ENCODE measurements at regions not wholly inside any gene's neighbourhood (a gene's known extent, or its start where the extent isn't known, plus 50 kb on each side); places are given as distances from the start of the nearest gene placed in this dataset.

DNA sequence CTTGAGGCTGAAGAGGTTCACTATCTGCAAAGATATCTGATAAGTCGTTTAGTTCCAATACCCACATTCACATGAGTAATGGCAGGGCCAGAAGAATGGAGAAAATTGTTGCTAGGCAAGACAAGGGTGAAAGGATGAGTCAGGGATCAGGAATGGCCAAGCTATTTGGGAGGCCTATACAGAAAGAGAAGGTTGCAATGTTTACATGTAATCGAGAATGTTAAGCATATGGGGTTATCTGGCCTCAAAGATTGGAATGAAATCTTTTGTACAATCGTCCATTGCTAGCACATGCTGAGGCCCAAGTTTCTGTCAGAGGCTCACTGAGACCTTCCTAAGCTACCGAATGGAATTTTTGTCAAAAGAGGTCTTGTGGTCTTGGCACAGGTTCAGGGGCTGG, 299.9 kb upstream of the PLD5 start:
- in situ Hi-C loops (cut with HindIII; ENCODE audit: low pct_unique_long_range_greater_than_20kb, low sequenced_read_pairs), result no loop called here
- Histone ChIP-seq H3K27me3 (ENCODE audit: control insufficient read depth, insufficient read depth, low read length) (no peaks in the 10 kb centered on the region), H3K9me3 (ENCODE audit: control insufficient read depth, insufficient read depth, low read depth, low read length) (no peaks in the 10 kb centered on the region), H3K4me1 (ENCODE audit: control insufficient read depth, insufficient read depth, low read length) (no peaks in the 10 kb centered on the region), H3K27ac (ENCODE audit: low read length) (no peak overlapping the region), H3K4me3 (ENCODE audit: low read depth in 2 of 2, low read length in 2 of 2) (no peak overlapping the region), H3K36me3 (ENCODE audit: control insufficient read depth, insufficient read depth, low read length) (no peaks in the 10 kb centered on the region)
- TF ChIP-seq POLR2AphosphoS5 (IDR thresholded peaks at IDR 0.05; ENCODE audit: low read depth, low read length) (no peak), TCF7L2 (IDR thresholded peaks at IDR 0.05; ENCODE audit: low read depth, low read length) (no peak), SIN3A (IDR thresholded peaks at IDR 0.05; ENCODE audit: borderline replicate concordance, insufficient read depth, low read depth, low read length) (no peak)
- TF ChIP-seq, protein P1, sequence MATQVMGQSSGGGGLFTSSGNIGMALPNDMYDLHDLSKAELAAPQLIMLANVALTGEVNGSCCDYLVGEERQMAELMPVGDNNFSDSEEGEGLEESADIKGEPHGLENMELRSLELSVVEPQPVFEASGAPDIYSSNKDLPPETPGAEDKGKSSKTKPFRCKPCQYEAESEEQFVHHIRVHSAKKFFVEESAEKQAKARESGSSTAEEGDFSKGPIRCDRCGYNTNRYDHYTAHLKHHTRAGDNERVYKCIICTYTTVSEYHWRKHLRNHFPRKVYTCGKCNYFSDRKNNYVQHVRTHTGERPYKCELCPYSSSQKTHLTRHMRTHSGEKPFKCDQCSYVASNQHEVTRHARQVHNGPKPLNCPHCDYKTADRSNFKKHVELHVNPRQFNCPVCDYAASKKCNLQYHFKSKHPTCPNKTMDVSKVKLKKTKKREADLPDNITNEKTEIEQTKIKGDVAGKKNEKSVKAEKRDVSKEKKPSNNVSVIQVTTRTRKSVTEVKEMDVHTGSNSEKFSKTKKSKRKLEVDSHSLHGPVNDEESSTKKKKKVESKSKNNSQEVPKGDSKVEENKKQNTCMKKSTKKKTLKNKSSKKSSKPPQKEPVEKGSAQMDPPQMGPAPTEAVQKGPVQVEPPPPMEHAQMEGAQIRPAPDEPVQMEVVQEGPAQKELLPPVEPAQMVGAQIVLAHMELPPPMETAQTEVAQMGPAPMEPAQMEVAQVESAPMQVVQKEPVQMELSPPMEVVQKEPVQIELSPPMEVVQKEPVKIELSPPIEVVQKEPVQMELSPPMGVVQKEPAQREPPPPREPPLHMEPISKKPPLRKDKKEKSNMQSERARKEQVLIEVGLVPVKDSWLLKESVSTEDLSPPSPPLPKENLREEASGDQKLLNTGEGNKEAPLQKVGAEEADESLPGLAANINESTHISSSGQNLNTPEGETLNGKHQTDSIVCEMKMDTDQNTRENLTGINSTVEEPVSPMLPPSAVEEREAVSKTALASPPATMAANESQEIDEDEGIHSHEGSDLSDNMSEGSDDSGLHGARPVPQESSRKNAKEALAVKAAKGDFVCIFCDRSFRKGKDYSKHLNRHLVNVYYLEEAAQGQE (IDR thresholded peaks at IDR 0.05; ENCODE audit: insufficient read depth in 1 of 2, low read depth in 2 of 2, low read length in 1 of 2), result no peak
- TF ChIP-seq, protein P2, sequence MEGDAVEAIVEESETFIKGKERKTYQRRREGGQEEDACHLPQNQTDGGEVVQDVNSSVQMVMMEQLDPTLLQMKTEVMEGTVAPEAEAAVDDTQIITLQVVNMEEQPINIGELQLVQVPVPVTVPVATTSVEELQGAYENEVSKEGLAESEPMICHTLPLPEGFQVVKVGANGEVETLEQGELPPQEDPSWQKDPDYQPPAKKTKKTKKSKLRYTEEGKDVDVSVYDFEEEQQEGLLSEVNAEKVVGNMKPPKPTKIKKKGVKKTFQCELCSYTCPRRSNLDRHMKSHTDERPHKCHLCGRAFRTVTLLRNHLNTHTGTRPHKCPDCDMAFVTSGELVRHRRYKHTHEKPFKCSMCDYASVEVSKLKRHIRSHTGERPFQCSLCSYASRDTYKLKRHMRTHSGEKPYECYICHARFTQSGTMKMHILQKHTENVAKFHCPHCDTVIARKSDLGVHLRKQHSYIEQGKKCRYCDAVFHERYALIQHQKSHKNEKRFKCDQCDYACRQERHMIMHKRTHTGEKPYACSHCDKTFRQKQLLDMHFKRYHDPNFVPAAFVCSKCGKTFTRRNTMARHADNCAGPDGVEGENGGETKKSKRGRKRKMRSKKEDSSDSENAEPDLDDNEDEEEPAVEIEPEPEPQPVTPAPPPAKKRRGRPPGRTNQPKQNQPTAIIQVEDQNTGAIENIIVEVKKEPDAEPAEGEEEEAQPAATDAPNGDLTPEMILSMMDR (IDR thresholded peaks at IDR 0.05), result no peak
- ATAC-seq (no peak), DNase-seq (ENCODE audit: low read depth, low spot score) (no peak)
- intact Hi-C loops (cut with micrococcal nuclease; ENCODE audit: unreplicated experiment), result no loop called here
- ChIA-PET CTCF (no interaction called here), POLR2A (no interaction called here)
- BruUV-seq (replicated peaks), result no TSS peak

DNA sequence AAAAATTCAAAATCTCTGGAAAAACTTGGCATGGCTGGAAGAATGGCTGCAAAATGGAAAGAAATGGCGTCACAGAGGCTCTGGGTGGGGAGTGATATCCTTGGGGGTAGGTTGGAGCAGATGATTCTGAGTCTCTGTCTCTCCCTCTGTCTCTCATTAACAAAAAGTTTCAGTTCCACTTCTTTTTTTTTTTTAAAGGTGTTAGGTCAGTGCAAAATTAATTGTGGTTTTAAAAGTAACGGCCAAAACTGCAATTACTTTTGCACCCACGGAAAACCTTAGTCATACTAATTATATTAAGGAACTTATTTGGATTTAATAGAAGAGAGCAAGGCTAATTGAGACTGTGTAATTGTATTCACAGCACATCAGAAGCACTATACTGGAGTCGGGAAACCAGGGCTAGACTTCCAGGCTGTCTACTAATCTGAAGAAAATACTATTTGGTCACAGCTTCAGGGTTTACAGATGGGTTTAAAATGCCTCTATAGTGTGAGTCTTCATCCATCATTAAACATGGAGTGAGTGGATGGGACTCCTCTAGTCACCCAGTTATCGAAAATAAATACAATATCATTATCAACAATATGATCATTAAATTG, 289.1 kb upstream of the PLD5 start:
- no peaks in the 10 kb centered on the region for H3K4me1 ChIP-seq (ENCODE audit: control insufficient read depth, insufficient read depth, low read length)
- intact Hi-C loops (cut with micrococcal nuclease; ENCODE audit: unreplicated experiment) (no loop called here), in situ Hi-C loops (cut with HindIII; ENCODE audit: low pct_unique_long_range_greater_than_20kb, low sequenced_read_pairs) (no loop called here)
- H3K36me3 ChIP-seq (ENCODE audit: control insufficient read depth, insufficient read depth, low read length), result no peaks in the 10 kb centered on the region
- POLR2A ChIA-PET, result no interaction called here
- H3K9me3 ChIP-seq (ENCODE audit: control insufficient read depth, insufficient read depth, low read depth, low read length), result no peaks in the 10 kb centered on the region
- no peak for TF ChIP-seq SIN3A (IDR thresholded peaks at IDR 0.05; ENCODE audit: borderline replicate concordance, insufficient read depth, low read depth, low read length)
- TF ChIP-seq, protein P1 (IDR thresholded peaks at IDR 0.05; ENCODE audit: insufficient read depth in 1 of 2, low read depth in 2 of 2, low read length in 1 of 2), result no peak
- TF ChIP-seq POLR2AphosphoS5 (IDR thresholded peaks at IDR 0.05; ENCODE audit: low read depth, low read length), result no peak
- TF ChIP-seq, protein P2 (IDR thresholded peaks at IDR 0.05), result no peak
- TF ChIP-seq TCF7L2 (IDR thresholded peaks at IDR 0.05; ENCODE audit: low read depth, low read length), result no peak
- no peak overlapping the region for H3K4me3 ChIP-seq (ENCODE audit: low read depth in 2 of 2, low read length in 2 of 2)
- H3K27me3 ChIP-seq (ENCODE audit: control insufficient read depth, insufficient read depth, low read length), result no peaks in the 10 kb centered on the region
- no peak for ATAC-seq
- no peak overlapping the region for H3K27ac ChIP-seq (ENCODE audit: low read length)
- no peak for DNase-seq (ENCODE audit: low read depth, low spot score)
- no TSS peak for BruUV-seq (replicated peaks)
- CTCF ChIA-PET, result interaction anchor here (0.6 kb wide), 1 partner anchor 815 kb away, joined by 4 read pairs; no protein-coding TSS in a partner anchor
